HEK293 (cell line): ENCODE measurements at regions not wholly inside any gene's neighbourhood (a gene's known extent, or its start where the extent isn't known, plus 50 kb on each side); places are given as distances from the start of the nearest gene placed in this dataset.

Experiments
- CTCF ChIP-seq: fragments of 450-650 bp; formaldehyde crosslinking; IDR thresholded peaks from 2 replicates; pipeline ENCODE4 v1.5.1; 2016; ENCODE audit warnings: missing biosample characterization, missing genetic modification characterization
- HOXA7 ChIP-seq: sonication (generic); formaldehyde crosslinking; IDR thresholded peaks from 2 replicates; pipeline ENCODE4 v1.8.1; 2022; ENCODE audit warnings: missing genetic modification reagents, borderline replicate concordance
- PATZ1 ChIP-seq: fragments of 450-650 bp; formaldehyde crosslinking; IDR thresholded peaks from 2 replicates; pipeline ENCODE4 v1.5.1; 2016; ENCODE audit warnings: missing biosample characterization, missing genetic modification characterization
- REST ChIP-seq: fragments of 450-650 bp; formaldehyde crosslinking; IDR thresholded peaks from 2 replicates; pipeline ENCODE4 v1.5.1; 2016; ENCODE audit warnings: missing biosample characterization, missing genetic modification characterization
- TCF7L2 ChIP-seq: IDR thresholded peaks from 2 replicates; pipeline ENCODE4 v1.6.1; 2011; ENCODE audit warnings: low read depth, mild to moderate bottlenecking, inconsistent platforms, low read length, moderate library complexity, borderline replicate concordance
- TRIM28 ChIP-seq: IDR thresholded peaks from 2 replicates; pipeline ENCODE4 v1.6.1; 2011; ENCODE audit warnings: low read length, control low read depth, borderline replicate concordance
- ZBTB21 ChIP-seq: fragments of 450-650 bp; formaldehyde crosslinking; IDR thresholded peaks from 2 replicates; pipeline ENCODE4 v1.5.1; 2017; ENCODE audit warnings: missing biosample characterization, missing genetic modification characterization
- ZNF26 ChIP-seq: fragments of 450-650 bp; formaldehyde crosslinking; IDR thresholded peaks from 2 replicates; pipeline ENCODE4 v1.5.1; 2016; ENCODE audit warnings: missing biosample characterization, missing genetic modification characterization
- ZNF280D ChIP-seq: fragments of 450-650 bp; formaldehyde crosslinking; IDR thresholded peaks from 2 replicates; pipeline ENCODE4 v1.5.1; 2016; ENCODE audit warnings: missing biosample characterization, missing genetic modification characterization

- TF ChIP-seq CTCF (tag by site-specific recombination): no peak
- TF ChIP-seq HOXA7 (CRISPR knock-in tag): no peak
- TF ChIP-seq REST (tag by site-specific recombination): no peak
- TF ChIP-seq PATZ1 (tag by site-specific recombination): no peak
- TF ChIP-seq ZBTB21: no peak
- no peak for TF ChIP-seq TRIM28
- TF ChIP-seq ZNF26 (tag by site-specific recombination): no peak
- no peak for TF ChIP-seq ZNF280D (tag by site-specific recombination)
- no peak for TF ChIP-seq TCF7L2
Observed at GRCh38 chr5:145393426-145393825, 441.7 kb downstream of the PRELID2 start.
